B cell (primary cell): ENCODE measurements at regions not wholly inside any gene's neighbourhood (a gene's known extent, or its start where the extent isn't known, plus 50 kb on each side); places are given as distances from the start of the nearest gene placed in this dataset.
"Not testable (repeated sequence)": the region's sequence is repeated elsewhere in the genome, so short reads cannot be mapped to it uniquely, and the experiment has no call there.

ENCODE experiments used
- ATAC-seq: fragments of 200-7000 bp; cut with Tn5 transposase; one replicate; pipeline ENCODE4 v1.10.0; 2021; ENCODE audit warnings: low read depth, mild to moderate bottlenecking, moderate number of reproducible peaks, moderate library complexity
- CTCF ChIA-PET: fragments of 350-600 bp; sonication (Branson Sonifier 250); formaldehyde crosslinking; loops from one replicate; lab custom pipeline; 2021; ENCODE audit warnings: antibody characterized with exemption, inconsistent platforms; lab: Charles Lee
- POLR2A ChIA-PET: fragments of 350-600 bp; sonication (Branson Sonifier 250); formaldehyde crosslinking; loops from one replicate; lab custom pipeline; 2021; ENCODE audit warnings: antibody characterized with exemption; lab: Charles Lee
- DNase-seq: peaks from one replicate; pipeline ENCODE4 v3.0.0; 2013
- H2AFZ ChIP-seq: 2 replicates; pipeline ENCODE4 v1.6.1; 2012; ENCODE audit warnings: mild to moderate bottlenecking, low read depth, low read length; ENCODE audit not compliant: insufficient read depth, poor library complexity, severe bottlenecking
- H3K27ac ChIP-seq, 2 donors: 1 replicate in 1 of 2; 2 replicates in 1 of 2; pipeline ENCODE4 v1.5.1; 2012 to 2013; ENCODE audit warnings: low read length in 2 of 2, mild to moderate bottlenecking in 2 of 2, moderate library complexity in 1 of 2
- H3K27me3 ChIP-seq, 4 experiments: fragments of 200-600 bp in 1 of 4; sonication (generic) in 1 of 4; replicated peaks in 1 of 4; 1 replicate in 2 of 4; 2 replicates in 2 of 4; pipeline versions ENCODE4 v1.6.1 to v1.7.0; 2013 to 2016; ENCODE audit warnings: low read length in 3 of 4, mild to moderate bottlenecking in 2 of 4, mixed read lengths in 1 of 4, moderate library complexity in 1 of 4; ENCODE audit not compliant: insufficient read depth in 4 of 4, control insufficient read depth in 3 of 4; ENCODE audit errors: control extremely low read depth in 1 of 4
- H3K36me3 ChIP-seq, 2 experiments: replicated peaks in 1 of 2; 1 replicate in 1 of 2; 2 replicates in 1 of 2; pipeline versions ENCODE4 v1.6.1 to v1.7.1; 2013; ENCODE audit warnings: low read length in 1 of 2; ENCODE audit not compliant: insufficient read depth in 2 of 2, control insufficient read depth in 1 of 2; ENCODE audit errors: control extremely low read depth in 1 of 2, extremely low read depth in 1 of 2
- H3K4me1 ChIP-seq, 2 donors: fragments of 200-600 bp in 1 of 2; sonication (generic) in 1 of 2; 1 replicate in 1 of 2; 2 replicates in 1 of 2; pipeline versions ENCODE4 v1.5.1 to v1.6.1; 2013 to 2017; ENCODE audit warnings: low read length in 2 of 2; ENCODE audit not compliant: control insufficient read depth in 2 of 2, insufficient read depth in 2 of 2
- H3K4me2 ChIP-seq: replicated peaks from 2 replicates; pipeline ENCODE3; 2012; ENCODE audit warnings: mild to moderate bottlenecking, low read depth, low read length; ENCODE audit not compliant: poor library complexity, severe bottlenecking
- H3K4me3 ChIP-seq, 5 experiments: fragments of 200-600 bp in 1 of 5; sonication (generic) in 1 of 5; 1 replicate in 3 of 5; 2 replicates in 2 of 5; pipeline versions ENCODE4 v1.5.1 to v1.7.0; 2011 to 2016; ENCODE audit warnings: low read length in 4 of 5, mild to moderate bottlenecking in 4 of 5, low read depth in 2 of 5, control low read depth in 1 of 5, moderate library complexity in 1 of 5; ENCODE audit not compliant: insufficient read depth in 1 of 5; ENCODE audit errors: control extremely low read depth in 1 of 5, extremely low read depth in 1 of 5
- H3K79me2 ChIP-seq: fragments of 200-600 bp; sonication (generic); one replicate; pipeline ENCODE4 v1.6.0; 2016; ENCODE audit warnings: low read length; ENCODE audit not compliant: control insufficient read depth, insufficient read depth
- H3K9ac ChIP-seq: fragments of 200-600 bp; sonication (generic); 2 replicates; pipeline ENCODE4 v1.6.1; 2017; ENCODE audit warnings: mild to moderate bottlenecking, low read length, moderate library complexity
- H3K9me3 ChIP-seq, 3 donors: one replicate each; pipeline versions ENCODE4 v1.6.1 to v1.7.1; 2013; ENCODE audit warnings: low read length in 2 of 3; ENCODE audit not compliant: control insufficient read depth in 2 of 3, insufficient read depth in 1 of 3; ENCODE audit errors: control extremely low read depth in 1 of 3
- H4K20me1 ChIP-seq: 2 replicates; pipeline ENCODE4 v1.6.0; 2012; ENCODE audit warnings: mild to moderate bottlenecking, low read length; ENCODE audit not compliant: insufficient read depth, control insufficient read depth, poor library complexity, severe bottlenecking
- H3K27ac Mint-ChIP-seq: one replicate; pipeline ENCODE4 v1.8.0; 2021; ENCODE audit warnings: mixed read lengths
- H3K27me3 Mint-ChIP-seq: one replicate; pipeline ENCODE4 v1.8.0; 2021; ENCODE audit warnings: mixed read lengths
- H3K4me1 Mint-ChIP-seq: one replicate; pipeline ENCODE4 v1.8.0; 2021; ENCODE audit warnings: mixed read lengths
- H3K4me3 Mint-ChIP-seq: one replicate; pipeline ENCODE4 v1.8.0; 2021; ENCODE audit warnings: mixed read lengths
- H3K9me3 Mint-ChIP-seq: one replicate; pipeline ENCODE4 v1.8.0; 2022; ENCODE audit warnings: mixed read lengths; ENCODE audit not compliant: insufficient read depth
- CTCF ChIP-seq: fragments of 200-600 bp; IDR thresholded peaks from one replicate; pipeline ENCODE4 v1.8.0; 2022; ENCODE audit warnings: antibody characterized with exemption, mild to moderate bottlenecking
- EZH2 ChIP-seq: IDR thresholded peaks from 2 replicates; pipeline ENCODE4 v1.6.1; 2012; ENCODE audit warnings: borderline replicate concordance, low read depth, mild to moderate bottlenecking, moderate library complexity, low read length; ENCODE audit not compliant: insufficient read depth, poor library complexity, severe bottlenecking
- WGBS: methylation state at CpG from one replicate; pipeline ENCODE4 v1.1.5; 2013; ENCODE audit warnings: missing lambda C conversion rate; ENCODE audit not compliant: insufficient coverage; 5-methylcytosine and 5-hydroxymethylcytosine counted together
- intact Hi-C: fragments of 100-400 bp; cut with micrococcal nuclease; formaldehyde crosslinking; loops from one replicate; pipeline ENCODE4 v1.10.0; 2022

GRCh38 chr10:30704601-30705100 is 75.1 kb upstream of the LYZL2 start:
- H3K79me2 ChIP-seq, H4K20me1 ChIP-seq, H3K27me3 ChIP-seq, H3K27me3 Mint-ChIP-seq, H3K9me3 ChIP-seq, H3K36me3 ChIP-seq, H3K9me3 Mint-ChIP-seq: not testable (repeated sequence)
- Histone ChIP-seq H3K27ac (peak overlapping the region; percentile 71 to 81), H3K4me1 (peaks cover 53% of the 10 kb centered on the region in 2 donors), H2AFZ (peak overlapping the region; percentile 49), H3K4me3 (peak overlapping the region in 4 of 5 experiments; percentile 35 to 60 (median 54)), H3K4me2 (peak overlapping the region; percentile 55), H3K9ac (peak overlapping the region; percentile 47)
- peaks cover 51% of the 10 kb centered on the region for H3K4me1 Mint-ChIP-seq
- WGBS, result 32% methylated on average over 10 of the region's 14 CpGs
- intact Hi-C loops, result loop anchor here (2.0 to 10.0 kb wide), 4 partner anchors 18 to 1220 kb away; partner anchors contain the start of genes ARHGAP12, ZEB1 and ZNF438
- ChIA-PET POLR2A (interaction anchor here (1.0 kb wide), 1 partner anchor 19 kb away, joined by 3 read pairs; no protein-coding TSS in a partner anchor), CTCF (interaction anchor here (9.5 kb wide), 1 partner anchor 17 kb away, joined by 65 read pairs; no protein-coding TSS in a partner anchor)
- peak overlapping the region; percentile 90 for H3K4me3 Mint-ChIP-seq
- DNase-seq (peak; percentile 38), ATAC-seq (peak; percentile 7)
- H3K27ac Mint-ChIP-seq, result peak overlapping the region; percentile 99

- Histone ChIP-seq H3K36me3 (no peaks in the 10 kb centered on the region), H3K27ac (peak overlapping the region; percentile 71 to 81), H3K9ac (peak overlapping the region; percentile 47), H2AFZ (peak overlapping the region; percentile 49), H3K79me2 (peaks cover 8% of the 10 kb centered on the region), H3K4me1 (peaks cover 53% of the 10 kb centered on the region in 2 donors), H3K9me3 (no peaks in the 10 kb centered on the region), H3K4me3 (peak overlapping the region in 4 of 5 experiments; percentile 35 to 60 (median 54)), H3K27me3 (no peaks in the 10 kb centered on the region), H3K4me2 (peak overlapping the region; percentile 55), H4K20me1 (no peaks in the 10 kb centered on the region)
- Mint-ChIP-seq H3K9me3 (no peaks in the 10 kb centered on the region), H3K4me3 (peak overlapping the region; percentile 90), H3K27me3 (no peaks in the 10 kb centered on the region), H3K4me1 (peaks cover 53% of the 10 kb centered on the region), H3K27ac (peak overlapping the region; percentile 99)
- DNase-seq (no peak), ATAC-seq (no peak)
- TF ChIP-seq EZH2 (no peak), CTCF (no peak)
- CTCF ChIA-PET, result interaction anchor here (0.9 to 9.5 kb wide), 2 partner anchors 16 to 33 kb away, joined by 4 to 65 read pairs; no protein-coding TSS in a partner anchor
- WGBS, result 94% methylated on average over 10 of the region's 11 CpGs
- POLR2A ChIA-PET, result no interaction called here
- intact Hi-C loops, result loop anchor here (2.0 to 10.0 kb wide), 4 partner anchors 17 to 1221 kb away; partner anchors contain the start of genes ARHGAP12, ZEB1 and ZNF438
Observed at GRCh38 chr10:30704026-30704600, 74.6 kb upstream of the LYZL2 start.

GRCh38 chr10:30703446-30703845 is 73.9 kb upstream of the LYZL2 start:
- H2AFZ ChIP-seq, H3K36me3 ChIP-seq, H3K4me3 ChIP-seq, H3K9me3 ChIP-seq, H3K27me3 Mint-ChIP-seq, H3K27me3 ChIP-seq, H3K79me2 ChIP-seq, ATAC-seq, H3K9me3 Mint-ChIP-seq, H3K4me2 ChIP-seq, DNase-seq, H4K20me1 ChIP-seq, H3K9ac ChIP-seq, POLR2A ChIA-PET: not testable (repeated sequence)
- H3K27ac Mint-ChIP-seq, result peak overlapping the region; percentile 77
- H3K27ac ChIP-seq, result peak overlapping the region in 1 of 2 donors; percentile 71
- peaks cover 53% of the 10 kb centered on the region for H3K4me1 Mint-ChIP-seq
- 75% methylated on average over 2 of the region's 7 CpGs for WGBS
- intact Hi-C loops, result loop anchor here (10.0 kb wide), 3 partner anchors 331 to 1221 kb away; partner anchors contain the start of genes ARHGAP12, ZEB1 and ZNF438
- H3K4me3 Mint-ChIP-seq, result peak overlapping the region; percentile 39
- H3K4me1 ChIP-seq, result peaks cover 53% of the 10 kb centered on the region in 2 donors
- CTCF ChIA-PET, result interaction anchor here (0.9 to 9.5 kb wide), 3 partner anchors 11 to 33 kb away, joined by 4 to 65 read pairs (median 5); no protein-coding TSS in a partner anchor
